ENCODE measurements at regions not wholly inside any gene's neighbourhood (a gene's known extent, or its start where the extent isn't known, plus 50 kb on each side); places are given as distances from the start of the nearest gene placed in this dataset.

DNA sequence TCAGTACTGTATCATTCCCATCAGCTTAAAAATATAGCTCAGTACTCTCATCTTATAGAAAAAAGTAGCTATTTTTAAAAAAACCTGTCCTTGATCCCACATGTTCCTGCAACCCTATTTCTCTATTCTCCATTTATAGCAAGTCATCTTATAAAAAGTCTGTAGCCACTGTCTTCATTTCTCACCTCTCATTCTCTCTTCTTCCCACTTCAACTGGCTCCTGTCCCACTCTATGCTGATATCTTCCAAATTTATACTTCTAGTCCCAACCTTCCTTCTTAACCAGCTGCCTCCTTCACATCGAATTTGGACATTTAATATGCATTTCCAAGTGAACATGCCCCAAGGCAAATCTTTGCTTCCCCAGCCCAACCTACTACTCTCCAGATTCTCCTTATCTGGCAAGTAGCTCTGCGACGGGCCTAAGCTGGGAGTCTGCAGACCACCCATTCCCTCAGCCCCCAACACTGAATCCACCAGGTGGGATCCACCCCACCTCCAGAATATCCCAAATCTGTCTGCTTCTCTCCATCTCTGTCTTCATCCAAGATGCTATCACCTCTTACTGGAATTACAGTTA lies 52.0 kb upstream of the TANC2 start:
- TF ChIP-seq, protein P1, sequence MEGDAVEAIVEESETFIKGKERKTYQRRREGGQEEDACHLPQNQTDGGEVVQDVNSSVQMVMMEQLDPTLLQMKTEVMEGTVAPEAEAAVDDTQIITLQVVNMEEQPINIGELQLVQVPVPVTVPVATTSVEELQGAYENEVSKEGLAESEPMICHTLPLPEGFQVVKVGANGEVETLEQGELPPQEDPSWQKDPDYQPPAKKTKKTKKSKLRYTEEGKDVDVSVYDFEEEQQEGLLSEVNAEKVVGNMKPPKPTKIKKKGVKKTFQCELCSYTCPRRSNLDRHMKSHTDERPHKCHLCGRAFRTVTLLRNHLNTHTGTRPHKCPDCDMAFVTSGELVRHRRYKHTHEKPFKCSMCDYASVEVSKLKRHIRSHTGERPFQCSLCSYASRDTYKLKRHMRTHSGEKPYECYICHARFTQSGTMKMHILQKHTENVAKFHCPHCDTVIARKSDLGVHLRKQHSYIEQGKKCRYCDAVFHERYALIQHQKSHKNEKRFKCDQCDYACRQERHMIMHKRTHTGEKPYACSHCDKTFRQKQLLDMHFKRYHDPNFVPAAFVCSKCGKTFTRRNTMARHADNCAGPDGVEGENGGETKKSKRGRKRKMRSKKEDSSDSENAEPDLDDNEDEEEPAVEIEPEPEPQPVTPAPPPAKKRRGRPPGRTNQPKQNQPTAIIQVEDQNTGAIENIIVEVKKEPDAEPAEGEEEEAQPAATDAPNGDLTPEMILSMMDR (IDR thresholded peaks at IDR 0.05; ENCODE audit: low read depth, low read length): no peak
- no peak overlapping the region for H3K4me3 ChIP-seq (ENCODE audit: low read depth, low read length)
- in situ Hi-C loops (cut with HindIII; ENCODE audit: low sequenced_read_pairs): no loop called here
- DNase-seq (ENCODE audit: low read depth, low spot score): no peak

GRCh38 chr17:62912363-62912762 lies 53.7 kb upstream of the TANC2 start:
- TF ChIP-seq, protein P1 (IDR thresholded peaks at IDR 0.05; ENCODE audit: low read depth, low read length): no peak
- DNase-seq (ENCODE audit: low read depth, low spot score): no peak
- in situ Hi-C loops (cut with HindIII; ENCODE audit: low sequenced_read_pairs): no loop called here
- no peak overlapping the region for H3K4me3 ChIP-seq (ENCODE audit: low read depth, low read length)

GRCh38 chr17:62911114-62911513 lies 54.9 kb upstream of the TANC2 start:
- in situ Hi-C loops (cut with HindIII; ENCODE audit: low sequenced_read_pairs): no loop called here
- TF ChIP-seq, protein P1 (IDR thresholded peaks at IDR 0.05; ENCODE audit: low read depth, low read length): no peak
- no peak overlapping the region for H3K4me3 ChIP-seq (ENCODE audit: low read depth, low read length)
- no peak for DNase-seq (ENCODE audit: low read depth, low spot score)

DNA sequence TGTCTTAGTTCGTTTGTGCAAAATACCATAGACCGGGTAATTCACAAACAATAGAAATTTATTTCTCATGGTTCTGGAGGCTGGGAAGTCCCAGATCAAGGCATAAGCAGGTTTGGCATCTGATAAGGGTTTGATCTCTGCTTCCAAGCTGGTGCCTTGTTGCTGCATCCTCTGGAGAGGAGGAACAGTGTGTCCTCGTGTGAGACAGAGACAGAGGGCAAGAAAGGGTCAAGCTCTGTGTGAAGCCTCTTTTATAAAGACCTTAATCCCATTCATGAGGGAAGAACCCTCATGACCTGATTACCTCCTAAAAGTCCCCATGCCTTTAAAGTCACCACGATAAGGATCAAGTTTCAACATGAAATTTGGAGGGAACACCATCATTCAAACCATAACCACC lies 55.8 kb upstream of the TANC2 start:
- in situ Hi-C loops (cut with HindIII; ENCODE audit: low sequenced_read_pairs): no loop called here

DNA sequence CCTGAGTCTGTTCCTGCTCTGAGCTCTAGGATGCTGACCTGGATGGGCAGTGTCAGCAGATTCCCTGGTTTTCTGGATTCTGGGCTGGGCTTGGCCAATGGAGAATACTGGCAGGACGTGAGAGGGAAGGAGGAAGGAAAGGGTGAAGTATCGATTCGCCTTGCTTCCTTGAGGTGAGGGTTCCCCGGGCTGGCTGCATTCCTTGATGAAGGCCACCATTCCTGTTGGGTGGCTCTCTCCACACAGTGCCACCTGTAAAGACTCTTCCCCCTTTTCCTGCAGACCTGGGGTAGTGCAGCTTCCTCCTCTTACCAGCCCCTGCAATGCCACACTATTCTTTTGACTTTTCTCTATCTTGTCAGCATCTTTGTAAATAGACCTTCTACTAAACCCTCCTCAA lies 58.1 kb upstream of the TANC2 start:
- no peak for DNase-seq (ENCODE audit: low read depth, low spot score)
- no peak overlapping the region for H3K4me3 ChIP-seq (ENCODE audit: low read depth, low read length)
- in situ Hi-C loops (cut with HindIII; ENCODE audit: low sequenced_read_pairs): no loop called here
- TF ChIP-seq, protein P1 (IDR thresholded peaks at IDR 0.05; ENCODE audit: low read depth, low read length): no peak

More for the DNA sequence above, 55.8 kb upstream of the TANC2 start:
- H3K4me3 ChIP-seq (ENCODE audit: low read depth, low read length): no peak overlapping the region
- TF ChIP-seq, protein P1 (IDR thresholded peaks at IDR 0.05; ENCODE audit: low read depth, low read length): no peak
- no peak for DNase-seq (ENCODE audit: low read depth, low spot score)

GRCh38 chr17:62906881-62907280 lies 59.2 kb upstream of the TANC2 start:
- TF ChIP-seq, protein P1 (IDR thresholded peaks at IDR 0.05; ENCODE audit: low read depth, low read length): no peak
- in situ Hi-C loops (cut with HindIII; ENCODE audit: low sequenced_read_pairs): no loop called here
- H3K4me3 ChIP-seq (ENCODE audit: low read depth, low read length): no peak overlapping the region
- DNase-seq (ENCODE audit: low read depth, low spot score): no peak

DNA sequence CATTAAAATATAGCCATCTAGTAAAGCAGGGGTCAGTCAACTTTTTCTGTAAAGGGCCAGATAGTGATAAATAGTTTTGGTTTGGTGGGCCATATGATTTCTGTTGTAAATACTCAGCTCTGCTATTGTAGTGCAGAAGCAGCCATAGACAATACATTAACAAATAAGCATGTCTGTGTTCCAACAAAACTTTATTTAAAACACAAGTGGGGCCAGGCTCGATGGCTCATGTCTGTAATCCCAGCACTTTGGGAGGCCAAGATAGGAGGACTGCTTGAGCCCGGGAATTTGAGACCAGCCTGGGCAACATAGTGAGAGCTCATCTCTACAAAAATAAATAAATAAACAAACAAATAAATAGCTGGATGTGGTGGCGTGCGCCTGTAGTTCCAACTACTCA lies 60.8 kb upstream of the TANC2 start:
- no peak for DNase-seq (ENCODE audit: low read depth, low spot score)
- no peak overlapping the region for H3K4me3 ChIP-seq (ENCODE audit: low read depth, low read length)
- TF ChIP-seq, protein P1 (IDR thresholded peaks at IDR 0.05; ENCODE audit: low read depth, low read length): no peak
- in situ Hi-C loops (cut with HindIII; ENCODE audit: low sequenced_read_pairs): no loop called here

Measured in astrocyte of the spinal cord (primary cell).